ENCODE measurements at regions not wholly inside any gene's neighbourhood (a gene's known extent, or its start where the extent isn't known, plus 50 kb on each side); places are given as distances from the start of the nearest gene placed in this dataset.
A peak's percentile ranks its signal among the peaks of the same experiment; 100 is the strongest.
"Not testable (repeated sequence)": the region's sequence is repeated elsewhere in the genome, so short reads cannot be mapped to it uniquely, and the experiment has no call there.

DNA sequence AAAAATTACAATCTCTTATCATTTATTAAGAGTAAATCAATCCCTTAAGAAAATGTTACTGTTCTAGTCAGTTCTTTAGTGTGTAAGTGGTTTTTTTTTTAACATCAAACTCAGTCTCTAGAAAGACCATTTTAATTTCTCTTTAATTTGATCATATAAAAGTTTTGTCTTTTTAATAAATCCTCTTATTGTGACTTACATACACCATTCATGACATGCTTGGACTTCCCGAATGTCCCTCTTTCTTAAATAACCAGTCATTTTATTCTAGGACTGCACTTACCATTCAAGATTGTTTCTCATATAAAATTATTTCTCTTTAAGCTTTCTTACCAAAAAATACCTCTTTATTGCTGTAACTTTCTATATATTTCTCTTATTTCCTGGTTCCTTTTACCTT, 60.8 kb upstream of the EVL start:
- no peak overlapping the region for H3K4me3 ChIP-seq (replicated peaks in 1 of 3; ENCODE audit: low read depth in 2 of 3, low read length in 3 of 3)
- no peak overlapping the region for H2AFZ ChIP-seq (ENCODE audit: insufficient read depth, low read depth, low read length, poor library complexity, severe bottlenecking)
- H3K27ac ChIP-seq (ENCODE audit: low read depth in 1 of 2, low read length in 2 of 2): no peak overlapping the region
- H3K9me3 ChIP-seq (replicated peaks in 1 of 2; ENCODE audit: control insufficient read depth in 1 of 2, insufficient read depth in 1 of 2, low read length in 2 of 2): peaks cover 10% of the 10 kb centered on the region in 2 donors
- WGBS (ENCODE audit: insufficient coverage): no CpG with 5 or more reads among the region's 1 CpG
- DNase-seq: no peak
- no peaks in the 10 kb centered on the region for H3K79me2 ChIP-seq (ENCODE audit: insufficient read depth, low read length)
- Mint-ChIP-seq H3K4me3 (no peak overlapping the region), H3K27me3 (ENCODE audit: low read depth in 3 of 3) (peaks cover 2 to 4% (median 3%) of the 10 kb centered on the region in 3 donors), H3K27ac (no peak overlapping the region), H3K4me1 (peaks cover 12% of the 10 kb centered on the region), H3K36me3 (peaks cover 3% of the 10 kb centered on the region in 2 donors), H3K9me3 (peaks cover 5 to 22% (median 13%) of the 10 kb centered on the region in 7 donors)
- intact Hi-C loops (cut with micrococcal nuclease): no loop called here
- H3K4me2 ChIP-seq (replicated peaks; ENCODE audit: extremely low read depth, low read length, poor library complexity, severe bottlenecking): no peak overlapping the region
- H3K4me1 ChIP-seq (ENCODE audit: control insufficient read depth in 1 of 2, insufficient read depth in 2 of 2, low read length in 2 of 2): peaks cover 4 to 15% of the 10 kb centered on the region in 2 donors
- TF ChIP-seq, protein P1, sequence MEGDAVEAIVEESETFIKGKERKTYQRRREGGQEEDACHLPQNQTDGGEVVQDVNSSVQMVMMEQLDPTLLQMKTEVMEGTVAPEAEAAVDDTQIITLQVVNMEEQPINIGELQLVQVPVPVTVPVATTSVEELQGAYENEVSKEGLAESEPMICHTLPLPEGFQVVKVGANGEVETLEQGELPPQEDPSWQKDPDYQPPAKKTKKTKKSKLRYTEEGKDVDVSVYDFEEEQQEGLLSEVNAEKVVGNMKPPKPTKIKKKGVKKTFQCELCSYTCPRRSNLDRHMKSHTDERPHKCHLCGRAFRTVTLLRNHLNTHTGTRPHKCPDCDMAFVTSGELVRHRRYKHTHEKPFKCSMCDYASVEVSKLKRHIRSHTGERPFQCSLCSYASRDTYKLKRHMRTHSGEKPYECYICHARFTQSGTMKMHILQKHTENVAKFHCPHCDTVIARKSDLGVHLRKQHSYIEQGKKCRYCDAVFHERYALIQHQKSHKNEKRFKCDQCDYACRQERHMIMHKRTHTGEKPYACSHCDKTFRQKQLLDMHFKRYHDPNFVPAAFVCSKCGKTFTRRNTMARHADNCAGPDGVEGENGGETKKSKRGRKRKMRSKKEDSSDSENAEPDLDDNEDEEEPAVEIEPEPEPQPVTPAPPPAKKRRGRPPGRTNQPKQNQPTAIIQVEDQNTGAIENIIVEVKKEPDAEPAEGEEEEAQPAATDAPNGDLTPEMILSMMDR (IDR thresholded peaks at IDR 0.05): no peak
- no peaks in the 10 kb centered on the region for H4K20me1 ChIP-seq (ENCODE audit: insufficient read depth, low read length)
- no peaks in the 10 kb centered on the region for H3K36me3 ChIP-seq (replicated peaks in 1 of 2; ENCODE audit: control insufficient read depth in 1 of 2, insufficient read depth in 2 of 2, low read length in 2 of 2)
- H3K9ac ChIP-seq (ENCODE audit: insufficient read depth, low read length, poor library complexity, severe bottlenecking): no peak overlapping the region
- H3K27me3 ChIP-seq (ENCODE audit: control insufficient read depth in 2 of 2, insufficient read depth in 2 of 2, low read length in 2 of 2): no peaks in the 10 kb centered on the region

DNA sequence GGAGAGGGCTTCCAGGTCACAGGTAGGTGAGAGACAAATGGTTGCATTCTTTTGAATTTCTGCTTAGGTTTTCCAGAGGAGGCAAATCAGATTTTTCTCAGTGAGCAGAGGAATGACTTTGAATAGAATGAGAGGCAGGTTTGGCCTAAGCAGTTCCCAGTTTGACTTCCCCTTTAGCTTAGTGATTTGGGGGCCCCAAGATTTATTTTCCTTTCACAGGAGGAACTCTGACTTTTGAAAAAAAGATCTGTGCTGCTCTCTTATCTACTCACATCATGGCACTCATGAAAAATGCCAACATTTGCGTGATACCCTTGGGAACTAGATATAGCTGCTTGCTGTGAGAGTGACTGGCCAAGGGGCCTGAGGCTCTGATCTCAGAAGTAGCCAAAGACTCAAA, 58.0 kb upstream of the EVL start:
- DNase-seq: peak in 1 of 3 donors; percentile 8
- Histone ChIP-seq H3K27me3 (ENCODE audit: control insufficient read depth in 2 of 2, insufficient read depth in 2 of 2, low read length in 2 of 2) (no peaks in the 10 kb centered on the region), H3K36me3 (replicated peaks in 1 of 2; ENCODE audit: control insufficient read depth in 1 of 2, insufficient read depth in 2 of 2, low read length in 2 of 2) (no peaks in the 10 kb centered on the region), H3K4me3 (replicated peaks in 1 of 3; ENCODE audit: low read depth in 2 of 3, low read length in 3 of 3) (no peak overlapping the region), H4K20me1 (ENCODE audit: insufficient read depth, low read length) (no peaks in the 10 kb centered on the region), H3K9ac (ENCODE audit: insufficient read depth, low read length, poor library complexity, severe bottlenecking) (no peak overlapping the region), H3K27ac (ENCODE audit: low read depth in 1 of 2, low read length in 2 of 2) (no peak overlapping the region), H3K4me1 (ENCODE audit: control insufficient read depth in 1 of 2, insufficient read depth in 2 of 2, low read length in 2 of 2) (peaks cover 4 to 15% of the 10 kb centered on the region in 2 donors), H2AFZ (ENCODE audit: insufficient read depth, low read depth, low read length, poor library complexity, severe bottlenecking) (peak overlapping the region; percentile 64), H3K79me2 (ENCODE audit: insufficient read depth, low read length) (no peaks in the 10 kb centered on the region), H3K4me2 (replicated peaks; ENCODE audit: extremely low read depth, low read length, poor library complexity, severe bottlenecking) (peak overlapping the region; percentile 28), H3K9me3 (replicated peaks in 1 of 2; ENCODE audit: control insufficient read depth in 1 of 2, insufficient read depth in 1 of 2, low read length in 2 of 2) (peaks cover 10% of the 10 kb centered on the region in 2 donors)
- Mint-ChIP-seq H3K4me1 (peaks cover 12% of the 10 kb centered on the region), H3K27me3 (ENCODE audit: low read depth in 3 of 3) (peaks cover 2 to 4% (median 3%) of the 10 kb centered on the region in 3 donors), H3K9me3 (peaks cover 5 to 18% (median 13%) of the 10 kb centered on the region in 7 donors), H3K4me3 (peak overlapping the region; percentile 13 to 68), H3K27ac (peak overlapping the region in 2 of 7 donors; percentile 39 to 52), H3K36me3 (peaks cover 3% of the 10 kb centered on the region in 2 donors)
- WGBS (ENCODE audit: insufficient coverage): no CpG with 5 or more reads among the region's 1 CpG
- intact Hi-C loops (cut with micrococcal nuclease): no loop called here
- TF ChIP-seq, protein P1 (IDR thresholded peaks at IDR 0.05): no peak

DNA sequence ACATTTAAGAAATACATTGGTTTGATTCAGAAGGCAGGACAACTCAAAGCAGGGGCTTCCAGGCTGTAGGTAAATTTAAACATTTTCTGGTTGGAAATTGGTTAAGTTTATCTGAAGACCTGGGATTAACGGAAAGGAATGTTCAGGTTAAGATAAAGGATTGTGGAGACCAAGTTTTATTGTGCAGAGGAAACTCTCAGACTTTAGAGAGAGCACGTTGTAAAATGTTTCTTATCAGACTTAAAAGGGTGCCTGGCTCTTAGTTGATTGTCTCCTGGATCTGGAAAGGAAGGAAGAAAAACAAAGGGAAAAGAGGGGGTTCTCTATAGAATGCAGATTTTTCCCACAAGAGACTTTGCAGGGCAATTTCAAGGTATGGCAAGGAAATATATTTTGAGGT, 55.4 kb upstream of the EVL start:
- H3K36me3 Mint-ChIP-seq; H3K27me3 ChIP-seq (ENCODE audit: control insufficient read depth in 2 of 2, insufficient read depth in 2 of 2, low read length in 2 of 2); H3K9ac ChIP-seq (ENCODE audit: insufficient read depth, low read length, poor library complexity, severe bottlenecking); H3K9me3 Mint-ChIP-seq; H4K20me1 ChIP-seq (ENCODE audit: insufficient read depth, low read length); DNase-seq; H3K4me3 ChIP-seq (replicated peaks in 1 of 3; ENCODE audit: low read depth in 2 of 3, low read length in 3 of 3); H3K4me3 Mint-ChIP-seq; H3K9me3 ChIP-seq (replicated peaks in 1 of 2; ENCODE audit: control insufficient read depth in 1 of 2, insufficient read depth in 1 of 2, low read length in 2 of 2); H3K4me2 ChIP-seq (replicated peaks; ENCODE audit: extremely low read depth, low read length, poor library complexity, severe bottlenecking); H3K27ac ChIP-seq (ENCODE audit: low read depth in 1 of 2, low read length in 2 of 2); H3K79me2 ChIP-seq (ENCODE audit: insufficient read depth, low read length); intact Hi-C loops (cut with micrococcal nuclease); H3K36me3 ChIP-seq (replicated peaks in 1 of 2; ENCODE audit: control insufficient read depth in 1 of 2, insufficient read depth in 2 of 2, low read length in 2 of 2); H3K27me3 Mint-ChIP-seq (ENCODE audit: low read depth in 3 of 3); H2AFZ ChIP-seq (ENCODE audit: insufficient read depth, low read depth, low read length, poor library complexity, severe bottlenecking); H3K27ac Mint-ChIP-seq: not testable (repeated sequence)
- 88% methylated on average over 2 of the region's 2 CpGs for WGBS (ENCODE audit: insufficient coverage)
- H3K4me1 Mint-ChIP-seq: peaks cover 12% of the 10 kb centered on the region
- peaks cover 4 to 15% of the 10 kb centered on the region in 2 donors for H3K4me1 ChIP-seq (ENCODE audit: control insufficient read depth in 1 of 2, insufficient read depth in 2 of 2, low read length in 2 of 2)
